HepG2 (cell line): ENCODE measurements at regions not wholly inside any gene's neighbourhood (a gene's known extent, or its start where the extent isn't known, plus 50 kb on each side); places are given as distances from the start of the nearest gene placed in this dataset.

Experiments
- FOXP1 ChIP-seq, 2 experiments: fragments of 450-650 bp in 1 of 2; IDR thresholded peaks; 2 replicates each; pipeline ENCODE4 v1.6.1; 2017 to 2018; ENCODE audit warnings: antibody characterized with exemption in 1 of 2
- FOXP4 ChIP-seq: sonication (generic); formaldehyde crosslinking; IDR thresholded peaks from 2 replicates; pipeline ENCODE4 v1.4.0; 2020; ENCODE audit warnings: missing genetic modification reagents
- RXRA ChIP-seq: sonication (generic); formaldehyde crosslinking; IDR thresholded peaks from 2 replicates; pipeline ENCODE4 v1.5.1; 2020; ENCODE audit warnings: missing genetic modification reagents
- ZMYM3 ChIP-seq: sonication (generic); formaldehyde crosslinking; IDR thresholded peaks from 2 replicates; pipeline ENCODE4 v1.5.1; 2020; ENCODE audit warnings: mild to moderate bottlenecking, missing genetic modification reagents
- ZNF207 ChIP-seq: fragments of 450-650 bp; IDR thresholded peaks from 2 replicates; pipeline ENCODE4 v1.6.1; 2016; ENCODE audit warnings: antibody characterized with exemption, borderline replicate concordance
- ZNF234 ChIP-seq: sonication (generic); formaldehyde crosslinking; conservative IDR thresholded peaks from 2 replicates; pipeline ENCODE4 v1.5.1; 2020; ENCODE audit warnings: mild to moderate bottlenecking, missing genetic modification reagents
- ZNF446 ChIP-seq: sonication (generic); formaldehyde crosslinking; IDR thresholded peaks from 2 replicates; pipeline ENCODE4 v1.5.0; 2020; ENCODE audit warnings: mild to moderate bottlenecking, missing genetic modification reagents
- ZNF550 ChIP-seq: sonication (generic); formaldehyde crosslinking; IDR thresholded peaks from 2 replicates; pipeline ENCODE4 v1.4.0; 2020; ENCODE audit warnings: mild to moderate bottlenecking, missing genetic modification reagents, borderline replicate concordance
- ZNF639 ChIP-seq: conservative IDR thresholded peaks from 2 replicates; pipeline ENCODE4 v1.6.1; 2018; ENCODE audit warnings: missing genetic modification reagents
- ZNF687 ChIP-seq: sonication (generic); formaldehyde crosslinking; IDR thresholded peaks from 2 replicates; pipeline ENCODE4 v1.5.1; 2020; ENCODE audit warnings: mild to moderate bottlenecking, missing genetic modification reagents, moderate library complexity
- ZNF7 ChIP-seq: IDR thresholded peaks from 2 replicates; pipeline ENCODE4 v1.6.1; 2016; ENCODE audit warnings: missing biosample characterization, missing genetic modification reagents
- TF ChIP-seq, protein P1 (sequence below): sonication (generic); formaldehyde crosslinking; IDR thresholded peaks from 2 replicates; pipeline ENCODE4 v1.5.0; 2020; ENCODE audit warnings: mild to moderate bottlenecking, missing genetic modification reagents, borderline replicate concordance

DNA sequence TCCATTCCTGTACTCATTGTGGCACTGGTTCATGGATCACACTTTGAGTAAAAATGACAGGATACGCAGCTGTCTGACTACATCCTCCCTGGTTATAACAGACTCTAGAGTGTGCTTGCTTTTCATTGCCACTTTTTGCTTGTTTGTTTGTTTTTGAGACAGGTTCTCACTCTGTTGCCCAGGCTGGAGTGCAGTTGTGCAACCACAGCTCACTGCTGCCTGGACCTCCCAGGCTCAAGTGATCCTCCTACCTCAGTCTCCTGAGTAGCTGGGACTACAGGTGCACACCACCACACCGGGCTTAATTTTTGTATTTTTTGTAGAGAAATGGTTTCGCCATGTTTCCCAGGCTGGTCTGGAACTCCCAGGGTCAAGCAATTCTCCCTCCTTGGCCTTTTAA is 89.3 kb upstream of the ROBO2 start (continued):
- TF ChIP-seq ZNF687 (CRISPR knock-in tag), result no peak
- TF ChIP-seq ZNF207, result no peak
- no peak for TF ChIP-seq FOXP1 (IDR thresholded peaks at IDR 0.05)
- peak; percentile 38; the same call in 1 of the 2 replicates for TF ChIP-seq FOXP1 (CRISPR knock-in tag; IDR thresholded peaks at IDR 0.05)
- no peak for TF ChIP-seq ZNF550 (CRISPR knock-in tag)
- TF ChIP-seq ZNF7 (CRISPR knock-in tag), result peak; percentile 54; the same call in 1 of the 2 replicates
- no peak for TF ChIP-seq ZNF446
- TF ChIP-seq ZNF234 (CRISPR knock-in tag), result no peak
- TF ChIP-seq ZMYM3 (CRISPR knock-in tag), result peak; percentile 42; the same call in 1 of the 2 replicates
- no peak for TF ChIP-seq RXRA
- TF ChIP-seq, protein P1, sequence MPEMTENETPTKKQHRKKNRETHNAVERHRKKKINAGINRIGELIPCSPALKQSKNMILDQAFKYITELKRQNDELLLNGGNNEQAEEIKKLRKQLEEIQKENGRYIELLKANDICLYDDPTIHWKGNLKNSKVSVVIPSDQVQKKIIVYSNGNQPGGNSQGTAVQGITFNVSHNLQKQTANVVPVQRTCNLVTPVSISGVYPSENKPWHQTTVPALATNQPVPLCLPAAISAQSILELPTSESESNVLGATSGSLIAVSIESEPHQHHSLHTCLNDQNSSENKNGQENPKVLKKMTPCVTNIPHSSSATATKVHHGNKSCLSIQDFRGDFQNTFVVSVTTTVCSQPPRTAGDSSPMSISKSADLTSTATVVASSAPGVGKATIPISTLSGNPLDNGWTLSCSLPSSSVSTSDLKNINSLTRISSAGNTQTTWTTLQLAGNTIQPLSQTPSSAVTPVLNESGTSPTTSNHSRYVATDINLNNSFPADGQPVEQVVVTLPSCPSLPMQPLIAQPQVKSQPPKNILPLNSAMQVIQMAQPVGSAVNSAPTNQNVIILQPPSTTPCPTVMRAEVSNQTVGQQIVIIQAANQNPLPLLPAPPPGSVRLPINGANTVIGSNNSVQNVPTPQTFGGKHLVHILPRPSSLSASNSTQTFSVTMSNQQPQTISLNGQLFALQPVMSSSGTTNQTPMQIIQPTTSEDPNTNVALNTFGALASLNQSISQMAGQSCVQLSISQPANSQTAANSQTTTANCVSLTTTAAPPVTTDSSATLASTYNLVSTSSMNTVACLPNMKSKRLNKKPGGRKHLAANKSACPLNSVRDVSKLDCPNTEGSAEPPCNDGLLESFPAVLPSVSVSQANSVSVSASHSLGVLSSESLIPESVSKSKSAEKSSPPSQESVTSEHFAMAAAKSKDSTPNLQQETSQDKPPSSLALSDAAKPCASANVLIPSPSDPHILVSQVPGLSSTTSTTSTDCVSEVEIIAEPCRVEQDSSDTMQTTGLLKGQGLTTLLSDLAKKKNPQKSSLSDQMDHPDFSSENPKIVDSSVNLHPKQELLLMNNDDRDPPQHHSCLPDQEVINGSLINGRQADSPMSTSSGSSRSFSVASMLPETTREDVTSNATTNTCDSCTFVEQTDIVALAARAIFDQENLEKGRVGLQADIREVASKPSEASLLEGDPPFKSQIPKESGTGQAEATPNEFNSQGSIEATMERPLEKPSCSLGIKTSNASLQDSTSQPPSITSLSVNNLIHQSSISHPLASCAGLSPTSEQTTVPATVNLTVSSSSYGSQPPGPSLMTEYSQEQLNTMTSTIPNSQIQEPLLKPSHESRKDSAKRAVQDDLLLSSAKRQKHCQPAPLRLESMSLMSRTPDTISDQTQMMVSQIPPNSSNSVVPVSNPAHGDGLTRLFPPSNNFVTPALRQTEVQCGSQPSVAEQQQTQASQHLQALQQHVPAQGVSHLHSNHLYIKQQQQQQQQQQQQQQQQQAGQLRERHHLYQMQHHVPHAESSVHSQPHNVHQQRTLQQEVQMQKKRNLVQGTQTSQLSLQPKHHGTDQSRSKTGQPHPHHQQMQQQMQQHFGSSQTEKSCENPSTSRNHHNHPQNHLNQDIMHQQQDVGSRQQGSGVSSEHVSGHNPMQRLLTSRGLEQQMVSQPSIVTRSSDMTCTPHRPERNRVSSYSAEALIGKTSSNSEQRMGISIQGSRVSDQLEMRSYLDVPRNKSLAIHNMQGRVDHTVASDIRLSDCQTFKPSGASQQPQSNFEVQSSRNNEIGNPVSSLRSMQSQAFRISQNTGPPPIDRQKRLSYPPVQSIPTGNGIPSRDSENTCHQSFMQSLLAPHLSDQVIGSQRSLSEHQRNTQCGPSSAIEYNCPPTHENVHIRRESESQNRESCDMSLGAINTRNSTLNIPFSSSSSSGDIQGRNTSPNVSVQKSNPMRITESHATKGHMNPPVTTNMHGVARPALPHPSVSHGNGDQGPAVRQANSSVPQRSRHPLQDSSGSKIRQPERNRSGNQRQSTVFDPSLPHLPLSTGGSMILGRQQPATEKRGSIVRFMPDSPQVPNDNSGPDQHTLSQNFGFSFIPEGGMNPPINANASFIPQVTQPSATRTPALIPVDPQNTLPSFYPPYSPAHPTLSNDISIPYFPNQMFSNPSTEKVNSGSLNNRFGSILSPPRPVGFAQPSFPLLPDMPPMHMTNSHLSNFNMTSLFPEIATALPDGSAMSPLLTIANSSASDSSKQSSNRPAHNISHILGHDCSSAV (CRISPR knock-in tag), result no peak
- TF ChIP-seq ZNF639, result no peak
- TF ChIP-seq FOXP4 (CRISPR knock-in tag), result 0 out of 2 replicates have a peak, but pooled peaks have one; percentile 36
